T-helper 17 cell (primary cell): ENCODE measurements at regions not wholly inside any gene's neighbourhood (a gene's known extent, or its start where the extent isn't known, plus 50 kb on each side); places are given as distances from the start of the nearest gene placed in this dataset.

Experiments used
- ATAC-seq: fragments of 150-1000 bp; cut with Tn5 transposase; 2 replicates; pipeline ENCODE4 v1.10.0; 2021; ENCODE audit warnings: mild to moderate bottlenecking, moderate library complexity
- DNase-seq, 3 donors: peaks; one replicate each; pipeline versions ENCODE4 v3.0.0 to v3.0.0-alpha.2; 2020 to 2021
- H3K9me3 ChIP-seq: one replicate; pipeline ENCODE4 v1.7.0; 2013; ENCODE audit warnings: low read length, mild to moderate bottlenecking; ENCODE audit not compliant: control insufficient read depth, poor library complexity, severe bottlenecking
- H3K27ac Mint-ChIP-seq: one replicate; pipeline ENCODE4 v1.8.0; 2022; ENCODE audit warnings: mild to moderate bottlenecking, moderate library complexity, mixed read lengths
- H3K27me3 Mint-ChIP-seq: one replicate; pipeline ENCODE4 v1.8.0; 2022; ENCODE audit warnings: mixed read lengths
- H3K36me3 Mint-ChIP-seq: one replicate; pipeline ENCODE4 v1.8.0; 2022; ENCODE audit warnings: low read depth, mixed read lengths
- H3K4me1 Mint-ChIP-seq: one replicate; pipeline ENCODE4 v1.8.0; 2022; ENCODE audit warnings: mild to moderate bottlenecking, mixed read lengths
- H3K4me3 Mint-ChIP-seq: one replicate; pipeline ENCODE4 v1.8.0; 2022; ENCODE audit warnings: mild to moderate bottlenecking, moderate library complexity, mixed read lengths

DNA sequence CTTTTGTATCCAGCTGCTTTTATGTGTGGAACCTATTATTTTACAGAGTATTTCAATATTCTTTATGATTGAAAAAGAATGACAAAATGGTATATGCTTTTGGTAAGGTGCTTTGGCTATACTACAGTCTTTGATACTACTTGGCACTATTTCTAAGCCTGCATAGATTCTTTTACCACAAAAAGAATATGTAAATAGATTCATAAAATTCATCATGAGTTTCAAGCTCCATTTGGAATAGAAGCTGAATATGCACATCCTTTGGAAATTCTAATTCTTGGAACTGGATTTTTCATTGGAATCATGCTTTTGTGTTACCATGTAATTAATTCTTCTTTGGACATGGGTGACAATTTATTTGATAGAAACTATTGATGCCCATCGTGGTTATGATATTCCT, 60.2 kb upstream of the SYTL5 start:
- no peaks in the 10 kb centered on the region for H3K9me3 ChIP-seq
- ATAC-seq (no peak), DNase-seq (no peak)
- no peaks in the 10 kb centered on the region for H3K27me3 Mint-ChIP-seq
- no peak overlapping the region for H3K4me3 Mint-ChIP-seq
- no peaks in the 10 kb centered on the region for H3K4me1 Mint-ChIP-seq
- no peak overlapping the region for H3K27ac Mint-ChIP-seq
- peaks cover 2% of the 10 kb centered on the region for H3K36me3 Mint-ChIP-seq

DNA sequence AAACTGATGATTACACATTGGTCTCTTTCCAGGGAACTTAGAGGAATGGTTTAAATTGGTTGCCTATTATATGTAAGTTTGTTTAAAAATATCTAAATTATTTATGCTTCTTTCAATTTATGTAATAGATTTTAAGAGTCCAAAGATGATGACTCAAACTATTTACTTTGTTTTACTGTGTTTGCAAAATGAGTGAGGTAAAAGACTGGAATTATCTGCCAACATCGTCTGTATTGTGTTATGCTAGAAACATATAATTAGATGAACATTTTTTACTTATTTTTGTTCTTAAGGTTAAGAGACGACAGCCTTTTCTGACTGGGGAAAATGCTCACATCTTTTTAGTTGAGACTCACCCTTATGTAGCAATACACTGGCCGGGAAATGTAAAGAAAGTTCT, 51.1 kb upstream of the SYTL5 start:
- Mint-ChIP-seq H3K27ac (no peak overlapping the region), H3K4me1 (peaks cover 6% of the 10 kb centered on the region), H3K4me3 (no peak overlapping the region), H3K27me3 (no peaks in the 10 kb centered on the region), H3K36me3 (no peaks in the 10 kb centered on the region)
- DNase-seq = no peak
- H3K9me3 ChIP-seq = no peaks in the 10 kb centered on the region
- ATAC-seq = no peak

DNA sequence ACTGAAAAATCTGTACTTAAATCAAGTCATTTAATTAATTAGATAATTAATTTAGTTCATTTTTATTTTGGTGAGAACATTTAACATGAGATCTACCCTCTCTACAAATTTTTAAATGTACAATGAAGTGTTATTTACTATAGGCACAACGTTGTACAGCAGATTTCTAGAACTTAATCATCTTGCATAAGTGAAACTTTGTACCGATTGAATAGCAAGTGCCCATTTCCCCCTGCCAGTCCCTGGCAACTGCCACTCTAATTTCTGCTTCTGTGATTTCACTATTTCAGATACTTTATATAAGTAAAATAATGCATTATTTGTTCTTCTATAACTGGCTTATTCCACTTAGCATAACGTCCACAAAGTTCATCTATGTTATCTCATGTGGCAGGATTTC, 50.1 kb upstream of the SYTL5 start:
- no peak for ATAC-seq
- DNase-seq = no peak
- no peak overlapping the region for H3K27ac Mint-ChIP-seq
- H3K9me3 ChIP-seq = no peaks in the 10 kb centered on the region
- H3K36me3 Mint-ChIP-seq = no peaks in the 10 kb centered on the region
- no peaks in the 10 kb centered on the region for H3K27me3 Mint-ChIP-seq
- peaks cover 6% of the 10 kb centered on the region for H3K4me1 Mint-ChIP-seq
- H3K4me3 Mint-ChIP-seq = no peak overlapping the region
